Activated CD8-positive, alpha-beta memory T cell treated with anti-CD3 and anti-CD28 coated beads, Interleukin-2, amount 50 U/mL, for 4 hours (primary cell): ENCODE measurements at regions not wholly inside any gene's neighbourhood (a gene's known extent, or its start where the extent isn't known, plus 50 kb on each side); places are given as distances from the start of the nearest gene placed in this dataset.

Experiments
- DNase-seq: peaks from one replicate; pipeline ENCODE4 v3.0.0-alpha.2; 2020

DNA sequence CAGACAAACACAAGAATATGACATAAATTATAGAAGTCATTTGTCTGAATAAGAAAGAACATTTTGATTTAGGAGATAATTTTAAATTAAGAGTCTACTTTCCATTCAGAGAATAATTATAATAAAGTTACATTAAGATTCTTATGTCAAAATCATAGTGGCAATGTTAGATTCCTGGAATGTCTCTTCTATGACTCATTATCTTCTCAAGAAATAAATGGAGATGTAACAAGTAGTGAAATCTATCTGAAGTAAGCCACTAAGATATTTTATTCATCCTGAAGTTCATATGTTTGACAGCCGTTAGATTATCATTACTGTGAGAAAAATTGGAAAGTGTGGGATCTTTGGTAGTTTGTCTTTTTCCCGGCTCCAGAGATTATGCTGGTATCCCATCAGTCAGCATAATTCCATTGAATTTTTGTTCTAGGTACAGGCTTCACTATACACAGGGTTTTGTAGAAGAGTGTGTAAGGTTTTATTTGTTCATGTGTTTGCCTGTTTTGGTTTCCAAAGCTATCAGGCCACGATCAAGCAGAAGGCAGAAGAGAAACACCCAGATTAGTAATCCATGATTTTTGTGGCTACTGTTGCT, 1246.6 kb upstream of the LRRTM1 start:
- DNase-seq: no peak

DNA sequence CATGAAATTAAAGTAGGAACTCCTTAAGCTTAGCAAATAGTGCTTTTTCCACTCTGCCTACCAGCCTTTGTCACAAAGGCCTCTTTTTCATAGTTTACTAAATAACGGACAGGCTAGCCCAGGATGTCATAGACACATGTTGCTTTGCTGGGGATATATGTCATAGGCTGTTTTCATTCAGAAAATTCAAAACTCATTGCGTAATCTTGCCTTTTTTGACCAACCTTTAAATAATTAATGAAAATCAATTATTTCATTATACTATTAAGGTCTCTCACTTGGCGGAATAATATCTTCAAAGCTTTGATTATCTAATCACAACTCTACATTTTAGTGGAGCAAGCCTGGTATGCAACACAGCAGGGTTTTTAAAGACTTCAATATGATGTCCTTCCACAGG, 1245.7 kb upstream of the LRRTM1 start:
- DNase-seq: no peak

DNA sequence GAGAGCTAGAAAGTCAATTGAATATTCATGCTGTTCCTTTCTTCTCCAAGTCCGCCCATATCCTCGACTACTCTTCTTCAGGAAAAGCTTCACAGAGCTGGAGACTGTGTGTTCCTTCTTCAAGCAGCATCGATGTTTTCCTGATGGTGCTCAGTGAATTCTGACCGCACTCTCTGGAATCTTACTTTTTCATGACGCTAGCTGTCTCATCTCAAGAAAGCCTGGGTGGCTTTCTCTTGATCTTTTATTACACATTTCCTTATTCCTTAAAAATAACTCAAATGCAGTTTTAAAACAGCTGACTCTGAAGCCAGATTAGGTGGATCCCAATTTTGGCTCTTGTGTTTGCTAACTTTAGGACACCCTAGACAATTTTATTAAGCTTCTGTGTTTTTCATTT, 1245.1 kb upstream of the LRRTM1 start:
- no peak for DNase-seq

DNA sequence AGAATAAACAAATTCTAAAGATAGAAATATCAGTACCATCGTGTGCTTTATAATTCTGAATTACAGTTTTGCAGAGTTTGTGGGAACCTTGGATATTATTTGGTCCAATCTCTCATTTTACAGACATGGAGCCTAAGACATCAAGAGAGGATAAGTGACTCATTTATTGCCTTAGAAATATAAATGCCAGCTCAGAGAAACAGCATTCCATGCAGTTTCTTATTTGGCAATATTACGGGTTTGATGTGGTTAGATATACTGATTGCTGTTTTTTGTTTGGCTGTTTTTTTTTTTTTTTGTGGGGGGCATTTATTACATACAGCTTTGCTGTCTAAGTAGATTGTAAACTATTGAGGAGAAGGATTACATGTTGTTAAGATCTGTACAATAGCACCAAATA, 1241.1 kb upstream of the LRRTM1 start:
- no peak for DNase-seq

DNA sequence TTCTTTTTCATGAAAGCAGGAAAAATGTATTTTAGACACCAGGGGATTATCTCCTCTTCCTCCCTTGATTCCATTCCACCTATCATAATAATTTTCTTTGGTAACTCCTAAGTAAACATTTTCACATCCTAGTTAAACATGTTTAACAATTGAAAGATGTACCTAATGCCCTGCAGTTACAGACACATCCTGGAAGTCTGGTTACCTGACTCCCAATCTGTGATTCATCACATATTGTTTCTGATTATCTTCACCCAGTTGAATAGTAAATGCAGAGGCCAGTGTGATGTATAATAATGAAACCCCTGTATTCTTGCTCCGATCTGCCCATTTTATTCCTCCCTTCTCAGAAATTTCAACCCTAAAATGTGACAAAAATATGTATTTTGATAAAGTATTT, 1237.6 kb upstream of the LRRTM1 start:
- no peak for DNase-seq

DNA sequence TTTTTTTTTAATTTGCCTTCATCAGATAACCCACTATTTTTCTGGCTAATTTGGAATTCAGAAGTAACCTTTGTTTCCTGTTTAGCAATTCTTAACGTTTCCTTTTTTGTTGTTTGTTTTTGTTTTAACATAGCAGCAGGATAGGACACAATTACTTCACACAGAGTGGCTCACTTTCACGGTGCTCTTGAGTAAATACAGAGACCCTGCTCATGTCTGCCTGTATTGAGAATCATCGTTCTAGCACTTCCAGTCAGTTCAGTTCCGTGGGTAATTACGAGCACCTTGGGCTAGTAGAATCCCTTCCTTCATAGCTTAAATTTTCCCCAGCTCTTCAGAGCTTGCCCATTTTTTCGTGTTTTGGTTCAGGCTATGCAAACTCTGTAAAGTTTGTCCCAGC, 1225.4 kb upstream of the LRRTM1 start:
- no peak for DNase-seq

DNA sequence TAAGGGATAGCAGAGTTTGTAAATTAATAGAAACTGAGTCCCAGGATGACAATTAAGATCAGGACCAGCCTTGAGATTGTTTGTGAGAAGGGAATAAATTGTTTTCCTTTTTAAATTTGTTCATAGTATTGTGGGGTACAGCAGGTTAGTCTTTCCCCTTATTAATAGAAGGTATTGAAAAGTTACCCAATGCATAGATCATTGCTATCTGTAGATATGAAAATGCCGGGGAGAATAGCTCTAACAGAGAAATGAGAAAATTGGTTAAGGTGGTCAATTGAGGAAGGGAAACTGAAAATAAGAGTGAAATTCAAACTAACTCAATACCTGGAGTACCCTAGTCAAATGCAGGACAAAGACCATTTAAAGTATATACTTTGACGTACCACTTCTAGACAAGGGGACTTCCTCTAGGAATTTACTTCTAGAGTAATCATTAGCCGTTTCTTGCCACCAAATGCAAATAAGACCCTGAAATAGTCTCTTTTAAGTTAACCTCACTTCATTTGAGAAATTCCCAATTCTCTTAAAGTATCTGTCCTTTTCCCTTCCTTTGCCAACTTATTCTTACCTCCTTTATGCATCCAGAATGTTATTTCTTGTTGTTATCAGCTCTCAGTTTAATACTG, 1224.4 kb upstream of the LRRTM1 start:
- no peak for DNase-seq

DNA sequence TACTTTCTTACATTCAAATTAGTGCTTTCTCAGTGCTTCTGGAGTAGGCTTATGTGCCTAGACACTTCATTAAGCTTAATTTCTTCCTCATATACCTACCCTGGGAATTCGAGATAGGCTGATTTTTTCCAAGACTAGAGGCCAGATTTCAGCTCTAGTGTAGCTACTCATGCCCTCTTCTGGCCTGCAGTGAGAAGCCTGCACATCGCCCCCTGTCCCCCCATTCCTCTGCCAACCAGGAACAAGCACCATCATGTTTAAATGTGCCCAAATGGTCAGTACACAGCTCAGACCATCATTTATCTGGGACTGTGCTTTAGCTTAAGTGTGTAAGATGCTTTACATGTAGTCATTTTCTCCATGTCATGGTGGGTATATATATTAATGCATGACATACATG, 1218.8 kb upstream of the LRRTM1 start:
- no peak for DNase-seq

DNA sequence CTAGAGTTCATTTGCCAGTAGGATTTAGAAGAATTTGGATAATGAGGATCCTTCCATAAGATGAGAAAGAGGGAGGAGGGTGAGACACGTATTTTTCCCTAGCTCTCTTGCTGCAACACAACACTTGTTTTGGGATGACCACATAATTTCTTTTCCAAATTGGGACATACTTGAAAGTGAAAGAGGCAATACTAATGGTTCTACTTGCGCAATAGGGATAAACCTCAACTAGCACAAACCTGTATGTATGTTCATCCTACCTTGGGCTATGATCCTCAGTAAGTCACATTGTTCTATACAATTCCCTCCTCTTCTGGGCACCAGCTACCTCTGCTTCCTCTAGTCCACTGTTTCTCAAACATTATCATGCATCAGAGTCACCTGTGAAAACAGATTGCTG, 1208.8 kb upstream of the LRRTM1 start:
- DNase-seq: no peak

DNA sequence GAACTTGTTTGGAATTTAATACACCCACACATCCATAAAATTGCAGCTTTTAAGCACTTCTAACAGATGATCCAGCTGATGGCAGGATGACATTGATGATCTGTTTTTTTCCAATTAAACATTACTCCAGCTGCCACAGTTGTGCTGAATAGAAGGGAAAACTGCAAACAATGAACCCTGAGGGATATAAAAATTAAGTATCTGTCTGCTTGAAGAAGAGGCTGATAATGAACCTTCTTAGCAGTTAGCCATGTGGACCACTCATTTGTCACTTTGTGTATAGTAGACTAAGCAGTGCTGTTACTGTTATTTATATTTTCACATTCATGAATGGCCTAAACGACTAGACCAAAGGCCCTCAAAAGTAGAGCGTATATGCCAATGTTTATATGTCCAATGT, 1201.0 kb upstream of the LRRTM1 start:
- DNase-seq: no peak

DNA sequence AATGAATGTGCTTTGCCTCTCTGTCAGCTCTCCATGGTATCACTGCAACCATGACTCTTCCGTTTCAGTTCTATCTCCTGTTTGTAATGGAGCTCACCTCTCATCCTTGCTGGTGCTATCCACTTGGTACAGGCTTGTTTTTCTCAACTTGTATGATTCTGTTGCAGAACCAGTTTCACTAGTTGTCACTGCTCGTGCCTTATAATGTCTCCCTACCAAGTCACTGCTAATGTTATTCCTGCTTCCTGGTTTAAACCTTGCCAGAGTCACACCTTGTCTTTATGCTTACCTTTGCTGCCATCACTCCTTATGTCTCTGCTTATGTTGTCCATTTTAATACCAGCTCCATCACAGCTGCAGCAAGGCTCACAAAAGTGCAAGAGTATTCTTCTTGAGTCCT, 1191.0 kb upstream of the LRRTM1 start:
- no peak for DNase-seq

DNA sequence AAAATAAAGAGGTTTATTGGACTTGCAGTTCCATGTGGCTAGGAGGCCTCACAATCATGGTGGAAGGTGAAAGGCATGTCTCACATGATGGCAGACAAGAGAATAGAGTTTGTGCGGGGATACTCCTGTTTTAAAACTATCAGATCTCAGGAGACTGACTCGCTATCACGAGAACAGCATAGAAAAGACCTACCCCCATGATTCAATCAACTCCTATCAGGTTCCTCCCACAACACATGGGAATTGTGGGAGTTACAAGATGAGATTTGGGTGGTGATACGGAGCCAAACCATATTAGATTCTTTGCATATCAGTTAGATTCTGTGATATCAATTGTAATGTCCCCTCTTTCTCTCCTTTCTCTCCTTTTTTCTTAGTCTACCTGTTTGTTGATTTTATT, 1178.7 kb upstream of the LRRTM1 start:
- DNase-seq: no peak

DNA sequence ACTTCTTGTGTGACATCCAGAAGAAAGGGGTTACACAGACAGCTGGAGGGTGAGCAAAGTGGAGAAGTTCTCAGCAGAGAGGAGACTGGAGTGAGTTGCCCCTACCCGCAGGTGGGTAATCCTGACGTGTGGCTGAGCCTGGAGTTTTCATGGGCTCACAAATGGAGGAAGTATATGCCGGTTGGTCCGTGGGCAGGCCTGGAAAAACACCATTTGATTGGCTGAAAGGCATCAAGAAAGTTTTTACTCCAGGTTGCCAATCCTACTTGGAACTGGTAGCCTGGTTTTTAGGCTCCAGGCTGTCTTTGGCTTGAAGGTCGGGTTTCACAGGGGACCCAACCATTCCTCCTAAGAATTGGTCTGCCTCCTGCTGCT, 1177.4 kb upstream of the LRRTM1 start:
- DNase-seq: no peak

DNA sequence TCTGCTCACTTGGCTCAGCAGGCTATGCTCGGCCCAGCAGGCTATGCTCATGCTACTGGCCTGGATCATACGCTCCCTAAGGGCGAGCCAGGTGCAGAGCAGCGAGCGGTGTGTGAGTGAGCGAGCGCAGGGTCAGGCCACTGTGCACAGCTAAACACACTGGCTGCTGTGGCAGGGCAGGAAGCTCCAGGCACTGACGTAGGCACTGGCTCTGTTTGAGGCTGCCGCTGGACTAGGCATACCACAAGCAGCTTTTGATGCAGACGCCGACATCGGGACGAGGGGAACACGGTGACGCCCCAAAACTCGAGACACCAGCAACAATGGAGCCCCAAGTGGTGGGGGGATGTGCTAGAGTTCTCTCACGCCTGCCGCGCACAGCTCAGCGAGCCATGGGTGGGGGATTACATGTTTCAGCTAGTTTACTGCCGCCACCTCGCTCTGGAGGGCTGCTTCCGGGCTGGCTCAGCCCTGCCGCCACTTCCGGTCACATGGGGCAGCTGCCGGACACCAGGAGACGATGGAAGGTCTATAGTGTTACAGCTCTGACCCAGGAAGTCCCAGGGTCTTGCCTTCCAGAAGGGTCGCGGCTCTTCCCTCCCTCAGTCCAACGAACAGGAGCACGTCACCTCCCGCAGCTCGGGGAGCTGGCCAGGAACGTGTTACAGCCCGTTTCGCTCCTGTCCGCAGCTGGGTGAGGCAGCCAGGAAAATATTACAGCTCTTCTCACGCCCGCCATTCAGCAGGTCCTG, 1176.9 kb upstream of the LRRTM1 start:
- DNase-seq: no peak

DNA sequence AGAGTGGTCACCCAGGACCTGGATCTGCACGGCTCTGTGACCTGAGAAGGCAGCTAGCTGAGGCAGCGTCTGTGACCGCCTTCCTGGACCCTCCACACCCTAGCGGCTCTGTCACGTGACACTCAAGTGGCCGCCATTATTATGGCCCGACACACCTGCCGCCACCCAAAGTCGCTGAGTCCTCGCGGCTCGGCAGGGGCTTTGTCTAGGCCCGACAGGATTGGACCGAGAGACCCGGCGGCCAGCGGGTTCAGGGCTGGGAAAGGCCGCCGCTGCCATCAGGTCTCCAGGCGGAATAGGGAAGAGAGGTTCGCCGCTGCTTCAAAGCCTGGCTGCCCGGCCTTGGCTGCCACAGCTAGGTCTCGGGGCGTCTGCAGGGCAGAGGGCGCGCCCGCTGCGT, 1162.5 kb upstream of the LRRTM1 start:
- DNase-seq: no peak

DNA sequence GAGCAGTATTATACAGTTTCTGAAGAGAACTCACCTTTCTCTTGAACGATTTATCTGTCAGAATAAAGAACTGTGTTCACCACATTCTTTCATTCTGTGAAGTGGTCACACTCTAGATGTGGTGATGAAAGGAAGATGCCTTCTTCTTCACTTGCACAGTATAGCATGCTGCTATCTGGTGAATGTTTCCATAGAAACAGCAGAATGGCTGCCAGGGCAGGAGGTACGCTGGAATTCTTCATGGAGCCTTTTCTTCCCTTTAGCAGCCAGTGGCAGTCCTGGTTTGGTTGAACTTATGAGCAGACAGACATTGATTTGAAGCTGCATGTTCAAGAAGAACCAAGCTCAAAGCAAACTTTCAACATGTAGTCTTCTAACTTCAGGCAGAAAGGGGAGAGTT, 1157.9 kb upstream of the LRRTM1 start:
- DNase-seq: no peak

DNA sequence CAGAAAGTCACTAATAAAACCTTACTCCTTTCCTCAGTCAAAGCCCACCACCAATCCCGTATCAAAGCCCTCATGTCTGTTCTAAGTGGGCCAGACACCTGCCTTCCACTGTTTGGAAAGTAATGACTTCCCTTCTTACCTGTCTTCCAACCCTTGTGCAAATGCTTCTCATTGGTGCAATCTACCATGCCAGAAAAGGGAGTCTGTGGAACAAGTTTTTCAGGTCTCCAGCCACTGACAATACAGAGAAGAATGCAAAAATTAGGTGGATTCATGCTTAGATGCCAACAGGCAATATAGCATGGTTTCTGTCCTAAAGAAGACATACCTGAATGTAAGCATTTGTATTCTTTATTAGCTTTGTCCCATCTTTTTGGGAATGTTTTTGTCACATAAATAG, 1140.6 kb upstream of the LRRTM1 start:
- no peak for DNase-seq

DNA sequence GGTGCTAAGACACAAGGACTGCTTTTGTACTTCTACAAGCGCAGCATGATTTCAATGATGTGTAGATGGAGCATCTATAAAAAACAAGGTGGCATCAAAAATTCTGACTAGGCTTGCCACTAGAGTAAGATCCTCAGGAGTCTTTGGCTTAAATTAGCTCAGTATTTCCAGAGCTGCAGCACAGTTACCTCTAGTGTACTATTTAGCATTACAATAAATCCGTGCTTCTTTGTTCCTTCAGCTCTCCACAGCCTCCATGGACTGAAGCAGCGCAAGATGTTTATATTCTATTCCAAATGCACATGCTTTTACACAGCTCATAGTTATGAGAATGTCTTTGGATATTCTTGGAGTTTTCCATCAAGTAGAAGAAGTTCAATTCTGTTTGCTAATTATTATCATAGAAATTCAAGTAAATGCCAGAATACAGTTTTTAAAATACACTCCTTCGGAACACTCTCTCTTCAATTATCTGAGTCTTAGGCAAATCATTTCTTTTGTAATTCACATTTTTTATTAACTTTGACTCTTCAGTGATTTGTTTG, 1133.0 kb upstream of the LRRTM1 start:
- DNase-seq: no peak

DNA sequence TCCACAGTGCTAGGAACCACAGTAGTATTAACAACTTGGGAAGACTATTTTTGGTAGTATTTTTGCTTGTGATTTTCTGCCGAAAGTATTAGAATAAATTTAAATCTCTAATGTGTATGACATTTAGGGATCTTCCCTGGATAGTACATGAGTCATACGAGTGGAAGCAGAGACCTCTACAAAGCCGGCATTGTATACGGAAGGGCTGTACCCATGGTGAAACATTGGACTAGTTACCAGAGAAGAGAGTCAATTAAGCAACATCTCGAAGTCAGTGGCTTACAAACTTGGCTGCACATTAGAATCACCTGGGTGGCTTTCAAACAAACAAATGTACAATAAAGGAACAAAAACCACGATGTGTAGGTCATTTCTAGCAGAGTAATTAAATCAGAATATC, 1131.7 kb upstream of the LRRTM1 start:
- no peak for DNase-seq

DNA sequence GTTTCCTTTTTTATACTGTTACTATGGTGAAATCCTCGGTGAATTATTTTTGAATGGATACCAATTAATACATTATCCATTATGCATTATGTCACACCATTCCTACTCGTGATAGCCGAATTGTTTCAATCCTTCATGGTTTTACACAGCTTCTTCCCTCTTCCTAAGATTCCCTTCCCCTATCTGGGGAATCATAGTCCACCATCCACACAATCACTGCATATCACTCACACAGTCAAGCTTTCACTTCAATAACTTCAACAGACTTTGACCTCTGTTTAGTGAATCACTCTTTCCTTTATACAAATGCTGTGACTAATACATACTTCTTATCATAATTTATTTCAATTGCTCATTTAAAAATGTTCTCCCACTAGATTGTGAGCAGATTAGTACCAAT, 1108.1 kb upstream of the LRRTM1 start:
- DNase-seq: no peak

DNA sequence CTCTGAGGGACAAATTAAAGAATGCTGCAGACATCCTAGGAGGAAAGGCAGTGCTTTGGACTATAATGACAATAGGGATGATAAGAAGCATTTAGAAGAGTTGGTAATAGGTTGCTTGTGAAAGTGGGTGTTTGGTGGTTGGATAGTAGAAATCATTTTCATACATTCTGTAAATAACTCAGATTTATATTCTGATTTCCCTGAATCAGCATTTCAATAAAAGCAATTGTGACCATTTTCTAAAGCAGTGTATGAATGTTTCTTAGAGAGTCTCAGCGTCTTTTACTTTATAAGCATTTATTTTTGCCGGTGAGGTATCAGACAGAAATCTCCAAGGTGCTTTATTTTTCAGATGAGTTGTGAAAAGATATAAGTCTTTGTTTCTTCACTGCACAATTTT, 1099.0 kb upstream of the LRRTM1 start:
- no peak for DNase-seq

DNA sequence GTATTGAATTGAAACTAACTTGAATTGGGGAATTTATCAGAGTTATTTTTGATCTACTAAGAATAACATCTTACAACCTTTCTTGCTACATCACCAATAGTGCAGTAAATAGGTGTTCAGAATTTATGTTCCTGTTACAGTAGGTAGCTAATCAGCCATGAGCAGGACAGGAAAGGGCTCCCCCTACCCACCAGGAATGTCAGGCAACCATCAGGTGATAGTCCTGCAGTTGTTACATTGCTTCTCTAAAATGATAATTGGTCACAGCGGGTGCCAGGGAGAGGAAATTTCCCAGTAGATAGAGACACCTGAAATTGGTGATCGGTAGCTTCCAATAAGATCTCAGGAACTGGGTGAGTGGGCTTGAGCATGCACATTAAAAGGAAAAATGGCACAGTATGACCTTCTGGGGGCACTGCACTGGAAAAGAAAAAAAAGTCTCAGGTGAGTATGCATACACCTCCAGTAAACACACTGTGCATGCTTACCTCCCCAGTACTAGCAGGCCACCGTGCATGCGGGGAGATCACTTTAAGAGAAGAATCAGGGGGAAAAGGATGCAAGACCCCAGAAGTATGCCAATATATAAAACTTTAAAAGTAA, 1092.0 kb upstream of the LRRTM1 start:
- no peak for DNase-seq

DNA sequence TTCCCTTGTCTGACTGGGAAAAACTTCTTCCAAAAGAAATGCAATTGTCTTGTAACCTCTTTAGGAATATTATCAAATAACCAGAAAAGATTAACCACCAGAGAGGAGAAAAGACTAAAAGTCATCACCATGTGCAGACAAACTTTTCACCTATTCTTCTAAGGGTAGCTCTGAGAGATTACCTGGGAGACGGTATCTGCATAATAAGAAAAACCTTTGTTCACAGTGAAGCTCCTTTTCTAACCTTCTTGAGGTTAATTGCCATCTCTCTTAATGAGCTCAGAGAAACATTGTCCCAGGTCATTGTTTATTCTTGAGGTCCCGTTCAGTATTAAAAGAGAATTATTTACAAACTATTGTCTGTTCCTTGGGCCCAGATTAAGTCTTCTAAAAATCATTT, 1091.2 kb upstream of the LRRTM1 start:
- DNase-seq: no peak

DNA sequence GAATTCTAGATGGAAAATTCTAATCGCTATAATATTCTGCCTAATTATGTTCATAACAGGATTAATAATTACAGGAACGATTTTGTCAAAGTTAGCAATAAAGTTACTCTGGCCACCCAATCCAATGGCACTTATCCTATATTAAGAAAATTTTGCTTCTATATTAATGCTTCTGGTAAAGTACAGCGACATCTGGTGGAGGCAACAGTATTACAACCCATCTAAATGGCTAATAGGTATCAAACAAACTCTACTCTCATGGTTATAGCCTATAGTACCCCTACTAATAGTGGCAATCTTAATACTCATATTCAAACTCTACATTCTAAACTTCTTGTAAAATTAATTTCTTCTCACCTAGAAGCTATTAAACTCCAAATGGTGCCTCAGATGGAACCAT, 1084.7 kb upstream of the LRRTM1 start:
- no peak for DNase-seq
